ENCODE measurements at regions not wholly inside any gene's neighbourhood (a gene's known extent, or its start where the extent isn't known, plus 50 kb on each side); places are given as distances from the start of the nearest gene placed in this dataset.
A peak's percentile ranks its signal among the peaks of the same experiment; 100 is the strongest.

GRCh38 chr18:22691946-22692710, 241.0 kb upstream of the RBBP8 start:
- DNase-seq (ENCODE audit: insufficient read length, low spot score) (no peak), FAIRE-seq (no peak)
- TF ChIP-seq SPI1 (IDR thresholded peaks at IDR 0.05; ENCODE audit: low read depth, low read length) (0 out of 2 replicates have a peak, but pooled peaks have one; percentile 16), POLR2A (IDR thresholded peaks at IDR 0.05; ENCODE audit: low read depth, low read length) (no peak), PAX5 (IDR thresholded peaks at IDR 0.05; ENCODE audit: insufficient read depth, low read length, severe bottlenecking) (no peak), TAF1 (IDR thresholded peaks at IDR 0.05; ENCODE audit: low read depth, low read length) (no peak), POU2F2 (IDR thresholded peaks at IDR 0.05; ENCODE audit: low read depth, low read length) (no peak), POLR2AphosphoS5 (IDR thresholded peaks at IDR 0.05; ENCODE audit: low read depth, low read length) (no peak)

GRCh38 chr18:22694954-22695353, 238.2 kb upstream of the RBBP8 start:
- DNase-seq (ENCODE audit: insufficient read length, low spot score) (no peak), FAIRE-seq (no peak)
- TF ChIP-seq POU2F2 (IDR thresholded peaks at IDR 0.05; ENCODE audit: low read depth, low read length): no peak
- TF ChIP-seq PAX5 (IDR thresholded peaks at IDR 0.05; ENCODE audit: insufficient read depth, low read length, severe bottlenecking): no peak

GRCh38 chr18:22695674-22696073, 237.5 kb upstream of the RBBP8 start:
- no peak for FAIRE-seq
- no peak for TF ChIP-seq POU2F2 (IDR thresholded peaks at IDR 0.05; ENCODE audit: low read depth, low read length)
- no peak for TF ChIP-seq SPI1 (IDR thresholded peaks at IDR 0.05; ENCODE audit: low read depth, low read length)

GRCh38 chr18:22697561-22697960, 235.6 kb upstream of the RBBP8 start:
- no peak for TF ChIP-seq POLR2A (IDR thresholded peaks at IDR 0.05; ENCODE audit: low read depth, low read length)
- no peak for DNase-seq (ENCODE audit: insufficient read length, low spot score)
- no peak for FAIRE-seq

More at GRCh38 chr18:22695674-22696073, 237.5 kb upstream of the RBBP8 start:
- DNase-seq (ENCODE audit: insufficient read length, low spot score): no peak

GRCh38 chr18:22698711-22699110, 234.4 kb upstream of the RBBP8 start:
- no peak for DNase-seq (ENCODE audit: insufficient read length, low spot score)
- FAIRE-seq: no peak
- no peak for TF ChIP-seq POU2F2 (IDR thresholded peaks at IDR 0.05; ENCODE audit: low read depth, low read length)
- no peak for TF ChIP-seq POLR2AphosphoS5 (IDR thresholded peaks at IDR 0.05; ENCODE audit: low read depth, low read length)
- no peak for TF ChIP-seq TAF1 (IDR thresholded peaks at IDR 0.05; ENCODE audit: low read depth, low read length)
- no peak for TF ChIP-seq POLR2A (IDR thresholded peaks at IDR 0.05; ENCODE audit: low read depth, low read length)
- TF ChIP-seq SPI1 (IDR thresholded peaks at IDR 0.05; ENCODE audit: low read depth, low read length): no peak
- TF ChIP-seq PAX5 (IDR thresholded peaks at IDR 0.05; ENCODE audit: insufficient read depth, low read length, severe bottlenecking): no peak

- DNase-seq (ENCODE audit: insufficient read length, low spot score) (no peak), FAIRE-seq (no peak)
- TF ChIP-seq POLR2A (IDR thresholded peaks at IDR 0.05; ENCODE audit: low read depth, low read length) (no peak), PAX5 (IDR thresholded peaks at IDR 0.05; ENCODE audit: insufficient read depth, low read length, severe bottlenecking) (no peak), TAF1 (IDR thresholded peaks at IDR 0.05; ENCODE audit: low read depth, low read length) (no peak), POU2F2 (IDR thresholded peaks at IDR 0.05; ENCODE audit: low read depth, low read length) (no peak), POLR2AphosphoS5 (IDR thresholded peaks at IDR 0.05; ENCODE audit: low read depth, low read length) (no peak), SPI1 (IDR thresholded peaks at IDR 0.05; ENCODE audit: low read depth, low read length) (no peak)
These were observed 233.5 kb upstream of the RBBP8 start for GRCh38 chr18:22699629-22700028.

- FAIRE-seq (no peak), DNase-seq (ENCODE audit: insufficient read length, low spot score) (no peak)
- TF ChIP-seq POLR2AphosphoS5 (IDR thresholded peaks at IDR 0.05; ENCODE audit: low read depth, low read length) (no peak), PAX5 (IDR thresholded peaks at IDR 0.05; ENCODE audit: insufficient read depth, low read length, severe bottlenecking) (no peak), POU2F2 (IDR thresholded peaks at IDR 0.05; ENCODE audit: low read depth, low read length) (no peak), SPI1 (IDR thresholded peaks at IDR 0.05; ENCODE audit: low read depth, low read length) (no peak), TAF1 (IDR thresholded peaks at IDR 0.05; ENCODE audit: low read depth, low read length) (no peak), POLR2A (IDR thresholded peaks at IDR 0.05; ENCODE audit: low read depth, low read length) (no peak)
These were observed 232.2 kb upstream of the RBBP8 start for GRCh38 chr18:22700920-22701319.

- DNase-seq (ENCODE audit: insufficient read length, low spot score) (no peak), FAIRE-seq (no peak)
- TF ChIP-seq SPI1 (IDR thresholded peaks at IDR 0.05; ENCODE audit: low read depth, low read length) (no peak), TAF1 (IDR thresholded peaks at IDR 0.05; ENCODE audit: low read depth, low read length) (no peak), POU2F2 (IDR thresholded peaks at IDR 0.05; ENCODE audit: low read depth, low read length) (no peak), POLR2AphosphoS5 (IDR thresholded peaks at IDR 0.05; ENCODE audit: low read depth, low read length) (no peak), PAX5 (IDR thresholded peaks at IDR 0.05; ENCODE audit: insufficient read depth, low read length, severe bottlenecking) (no peak), POLR2A (IDR thresholded peaks at IDR 0.05; ENCODE audit: low read depth, low read length) (no peak)
These were observed 231.8 kb upstream of the RBBP8 start for GRCh38 chr18:22701326-22701725.

GRCh38 chr18:22701795-22702194, 231.3 kb upstream of the RBBP8 start:
- no peak for DNase-seq (ENCODE audit: insufficient read length, low spot score)
- no peak for TF ChIP-seq POU2F2 (IDR thresholded peaks at IDR 0.05; ENCODE audit: low read depth, low read length)
- FAIRE-seq: no peak

GRCh38 chr18:22702806-22703205, 230.3 kb upstream of the RBBP8 start:
- no peak for TF ChIP-seq POU2F2 (IDR thresholded peaks at IDR 0.05; ENCODE audit: low read depth, low read length)
- no peak for TF ChIP-seq PAX5 (IDR thresholded peaks at IDR 0.05; ENCODE audit: insufficient read depth, low read length, severe bottlenecking)
- TF ChIP-seq SPI1 (IDR thresholded peaks at IDR 0.05; ENCODE audit: low read depth, low read length): no peak
- no peak for TF ChIP-seq POLR2AphosphoS5 (IDR thresholded peaks at IDR 0.05; ENCODE audit: low read depth, low read length)
- TF ChIP-seq TAF1 (IDR thresholded peaks at IDR 0.05; ENCODE audit: low read depth, low read length): no peak
- DNase-seq (ENCODE audit: insufficient read length, low spot score): no peak
- FAIRE-seq: no peak
